ENCODE measurements at regions not wholly inside any gene's neighbourhood (a gene's known extent, or its start where the extent isn't known, plus 50 kb on each side); places are given as distances from the start of the nearest gene placed in this dataset.

DNA sequence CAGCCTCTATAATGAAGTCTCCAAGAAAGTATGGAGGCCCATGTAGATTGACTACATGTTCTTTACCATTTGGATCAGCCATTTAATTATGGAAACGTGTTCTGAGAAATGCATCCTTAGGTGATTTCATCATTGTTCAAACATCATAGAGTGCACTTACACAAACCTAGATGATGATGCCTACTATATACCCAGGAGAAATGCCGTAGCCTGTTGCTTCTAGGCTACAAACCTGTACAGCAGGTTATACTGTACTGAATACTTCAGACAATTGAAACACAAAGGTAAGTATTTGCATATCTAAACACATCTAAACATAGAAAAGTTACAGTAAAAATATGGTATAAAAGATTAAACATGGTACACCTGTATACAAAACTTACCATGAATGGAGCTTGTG lies 186.5 kb upstream of the FSTL5 start:
- Histone ChIP-seq H3K4me3 (replicated peaks in 1 of 3) (no peak overlapping the region), H3K9me3 (no peaks in the 10 kb centered on the region), H3K27me3 (no peaks in the 10 kb centered on the region), H3K36me3 (no peaks in the 10 kb centered on the region), H3K27ac (no peak overlapping the region), H3K4me1 (no peaks in the 10 kb centered on the region)
- 67 to 69% methylated on average over 2 of the region's 2 CpGs for WGBS, 2 donors
- intact Hi-C loops (cut with DNase I): no loop called here
- no peak for DNase-seq
- TF ChIP-seq POLR2A (IDR thresholded peaks at IDR 0.05): no peak
- TF ChIP-seq, protein P1, sequence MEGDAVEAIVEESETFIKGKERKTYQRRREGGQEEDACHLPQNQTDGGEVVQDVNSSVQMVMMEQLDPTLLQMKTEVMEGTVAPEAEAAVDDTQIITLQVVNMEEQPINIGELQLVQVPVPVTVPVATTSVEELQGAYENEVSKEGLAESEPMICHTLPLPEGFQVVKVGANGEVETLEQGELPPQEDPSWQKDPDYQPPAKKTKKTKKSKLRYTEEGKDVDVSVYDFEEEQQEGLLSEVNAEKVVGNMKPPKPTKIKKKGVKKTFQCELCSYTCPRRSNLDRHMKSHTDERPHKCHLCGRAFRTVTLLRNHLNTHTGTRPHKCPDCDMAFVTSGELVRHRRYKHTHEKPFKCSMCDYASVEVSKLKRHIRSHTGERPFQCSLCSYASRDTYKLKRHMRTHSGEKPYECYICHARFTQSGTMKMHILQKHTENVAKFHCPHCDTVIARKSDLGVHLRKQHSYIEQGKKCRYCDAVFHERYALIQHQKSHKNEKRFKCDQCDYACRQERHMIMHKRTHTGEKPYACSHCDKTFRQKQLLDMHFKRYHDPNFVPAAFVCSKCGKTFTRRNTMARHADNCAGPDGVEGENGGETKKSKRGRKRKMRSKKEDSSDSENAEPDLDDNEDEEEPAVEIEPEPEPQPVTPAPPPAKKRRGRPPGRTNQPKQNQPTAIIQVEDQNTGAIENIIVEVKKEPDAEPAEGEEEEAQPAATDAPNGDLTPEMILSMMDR (IDR thresholded peaks at IDR 0.05): no peak

DNA sequence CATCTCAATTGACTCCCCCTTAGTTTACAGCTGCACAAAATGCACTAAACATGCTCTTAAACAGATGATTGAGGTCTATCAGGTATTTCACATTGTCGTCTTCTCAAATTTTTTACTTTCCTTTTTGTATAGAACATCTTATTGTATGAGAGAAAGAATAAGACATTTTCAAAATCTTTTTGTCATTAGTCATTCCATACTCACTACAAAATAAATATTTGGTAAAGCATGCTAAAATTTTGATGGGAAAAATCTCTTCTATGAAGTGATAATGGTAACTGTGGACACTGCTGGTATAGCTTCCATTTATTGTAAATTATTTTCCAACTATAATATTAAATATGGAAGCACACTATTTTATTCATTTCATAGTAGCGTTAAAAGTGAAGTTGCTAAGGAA lies 185.6 kb upstream of the FSTL5 start:
- intact Hi-C loops (cut with DNase I): no loop called here
- 91 to 94% methylated on average over 2 of the region's 2 CpGs for WGBS, 2 donors

DNA sequence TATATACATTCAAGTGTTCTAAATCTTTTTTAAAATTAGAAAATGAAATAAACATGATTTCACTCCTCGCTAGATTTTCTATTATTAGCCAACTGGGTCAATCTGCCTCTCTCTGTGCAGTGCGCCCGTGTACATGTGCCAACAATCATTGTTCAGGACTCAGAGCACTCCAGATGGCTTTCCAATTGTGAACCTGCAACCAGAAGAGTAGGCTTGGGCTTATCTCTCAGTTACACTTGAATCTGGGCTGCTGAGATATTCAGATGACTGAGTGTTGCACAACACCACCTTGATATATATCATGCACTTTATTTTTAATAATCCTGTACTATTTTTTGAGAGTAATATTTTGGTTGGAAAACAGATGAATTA lies 184.0 kb upstream of the FSTL5 start:
- intact Hi-C loops (cut with DNase I): no loop called here
- 42 to 48% methylated on average over 3 of the region's 3 CpGs for WGBS, 2 donors
- no peaks in the 10 kb centered on the region for H3K27me3 ChIP-seq

More for the DNA sequence above, 185.6 kb upstream of the FSTL5 start:
- Histone ChIP-seq H3K9me3 (no peaks in the 10 kb centered on the region), H3K27ac (no peak overlapping the region), H3K4me1 (no peaks in the 10 kb centered on the region), H3K36me3 (no peaks in the 10 kb centered on the region), H3K4me3 (replicated peaks in 1 of 3) (no peak overlapping the region), H3K27me3 (no peaks in the 10 kb centered on the region)
- DNase-seq: no peak
- TF ChIP-seq, protein P1 (IDR thresholded peaks at IDR 0.05): no peak
- no peak for TF ChIP-seq POLR2A (IDR thresholded peaks at IDR 0.05)

DNA sequence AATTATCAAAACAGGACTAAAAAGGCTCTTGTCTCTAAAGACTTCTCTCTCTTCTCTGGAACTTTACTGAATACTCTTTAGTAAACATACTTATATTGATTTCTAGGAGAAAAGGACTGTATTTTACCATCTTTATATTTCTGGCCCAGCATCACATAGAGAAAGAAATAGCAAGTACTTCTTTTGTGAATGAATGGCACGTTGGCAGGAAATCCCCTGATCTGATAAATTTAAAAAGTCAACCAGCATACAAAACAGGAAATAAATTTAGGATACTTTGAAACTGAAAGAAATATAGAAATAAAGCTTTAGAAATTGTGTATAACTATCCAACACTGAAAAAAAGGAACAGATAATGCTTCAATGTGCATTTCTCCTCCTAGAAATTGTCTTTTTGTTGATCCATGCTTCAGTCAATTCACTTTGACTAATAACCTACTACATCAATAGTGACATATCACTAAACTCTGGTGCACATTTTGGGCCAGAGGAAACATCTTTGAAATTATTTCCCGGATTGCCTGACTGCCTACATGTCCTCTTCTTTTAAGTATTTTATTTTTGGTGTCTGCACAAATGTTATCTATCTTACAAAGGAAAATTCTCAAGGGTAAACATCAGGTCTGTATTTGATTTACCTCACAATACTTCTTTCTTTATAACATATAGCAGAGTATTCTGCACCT lies 183.5 kb upstream of the FSTL5 start:
- Histone ChIP-seq H3K4me3 (replicated peaks in 1 of 3) (no peak overlapping the region), H3K27me3 (no peaks in the 10 kb centered on the region), H3K27ac (no peak overlapping the region), H3K36me3 (no peaks in the 10 kb centered on the region), H3K4me1 (no peaks in the 10 kb centered on the region), H3K9me3 (no peaks in the 10 kb centered on the region)
- 48 to 52% methylated on average over 2 of the region's 2 CpGs for WGBS, 2 donors
- intact Hi-C loops (cut with DNase I): no loop called here
- no peak for DNase-seq
- no peak for TF ChIP-seq POLR2A (IDR thresholded peaks at IDR 0.05)
- TF ChIP-seq, protein P1 (IDR thresholded peaks at IDR 0.05): no peak

More for the DNA sequence above, 184.0 kb upstream of the FSTL5 start:
- no peak overlapping the region for H3K27ac ChIP-seq
- H3K4me3 ChIP-seq (replicated peaks in 1 of 3): no peak overlapping the region
- TF ChIP-seq, protein P1 (IDR thresholded peaks at IDR 0.05): no peak
- TF ChIP-seq POLR2A (IDR thresholded peaks at IDR 0.05): no peak
- H3K9me3 ChIP-seq: no peaks in the 10 kb centered on the region
- peak in 1 of 2 donors; percentile 5 for DNase-seq
- H3K36me3 ChIP-seq: no peaks in the 10 kb centered on the region
- no peaks in the 10 kb centered on the region for H3K4me1 ChIP-seq

DNA sequence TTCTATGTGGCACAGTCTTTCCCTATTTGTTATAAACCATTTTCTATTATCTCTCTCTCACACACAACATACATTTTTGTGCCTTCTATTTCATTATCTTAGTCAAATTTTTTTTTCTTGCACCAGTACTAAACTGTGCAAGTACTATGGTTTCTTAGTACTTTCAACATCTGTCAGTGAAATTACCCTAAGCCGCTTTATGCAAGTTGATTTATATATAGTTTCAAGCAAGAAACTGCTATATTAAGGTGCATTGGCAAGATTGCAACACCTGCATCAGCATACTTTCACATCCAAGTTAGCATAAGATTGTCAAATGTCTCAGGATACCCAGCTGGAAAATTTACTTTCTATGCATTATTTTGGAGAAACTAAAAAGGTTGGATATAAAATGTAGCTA lies 180.2 kb upstream of the FSTL5 start:
- no peak for TF ChIP-seq POLR2A (IDR thresholded peaks at IDR 0.05)
- TF ChIP-seq, protein P1 (IDR thresholded peaks at IDR 0.05): no peak
- Histone ChIP-seq H3K27ac (no peak overlapping the region), H3K4me3 (replicated peaks in 1 of 3) (no peak overlapping the region), H3K9me3 (no peaks in the 10 kb centered on the region), H3K4me1 (no peaks in the 10 kb centered on the region), H3K27me3 (no peaks in the 10 kb centered on the region), H3K36me3 (no peaks in the 10 kb centered on the region)
- intact Hi-C loops (cut with DNase I): no loop called here
- 63 to 68% methylated on average over 1 of the region's 1 CpG for WGBS, 2 donors
- no peak for DNase-seq
